ENCODE measurements at regions not wholly inside any gene's neighbourhood (a gene's known extent, or its start where the extent isn't known, plus 50 kb on each side); places are given as distances from the start of the nearest gene placed in this dataset.

DNA sequence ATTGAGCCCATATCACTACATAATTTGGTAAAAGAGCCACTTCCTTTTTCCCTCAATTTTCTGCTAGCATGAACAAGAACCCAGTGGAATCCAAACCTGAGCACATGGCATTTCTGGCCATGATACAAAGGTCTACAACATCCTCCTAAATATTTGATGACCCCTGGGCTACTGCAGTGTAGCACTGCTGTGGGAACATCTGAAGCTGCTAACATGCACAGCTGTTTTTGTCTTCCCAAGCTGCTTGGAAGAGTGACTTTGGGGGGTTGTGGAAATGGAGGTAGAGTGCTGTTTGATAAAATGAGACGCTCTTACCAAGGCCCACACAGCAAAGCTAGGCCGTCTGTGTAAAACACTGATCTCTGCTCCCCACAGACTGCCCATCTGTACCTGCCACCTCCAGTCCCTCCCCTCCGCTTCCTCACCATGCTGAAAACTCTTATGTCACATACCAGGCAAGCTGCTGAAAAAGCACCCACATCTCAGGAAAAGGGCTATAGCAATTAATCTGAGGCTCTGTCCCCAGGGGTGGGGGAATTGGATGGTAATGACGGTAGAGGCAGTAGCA, 197.2 kb upstream of the HNRNPA3 start:
- Histone ChIP-seq H3K9me2 (ENCODE audit: insufficient read depth, low read length) (no peaks in the 10 kb centered on the region; the same call in 1 of the 2 replicates), H3K79me2 (ENCODE audit: insufficient read depth, low read depth, low read length) (no peaks in the 10 kb centered on the region), H3K4me1 (ENCODE audit: insufficient read depth, low read length, poor library complexity, severe bottlenecking) (no peaks in the 10 kb centered on the region), H3K4me3 (ENCODE audit: low read depth, low read length, poor library complexity, severe bottlenecking) (no peak overlapping the region), H3K36me3 (ENCODE audit: insufficient read depth, low read length) (no peaks in the 10 kb centered on the region), H3K4me2 (ENCODE audit: low read length) (no peak overlapping the region), H2AFZ (ENCODE audit: low read length) (no peak overlapping the region), H3K9me3 (ENCODE audit: low read length) (no peaks in the 10 kb centered on the region), H4K20me1 (ENCODE audit: insufficient read depth, low read length) (no peaks in the 10 kb centered on the region), H3K27ac (ENCODE audit: low read depth, low read length, poor library complexity, severe bottlenecking) (no peak overlapping the region)
- intact Hi-C loops (cut with micrococcal nuclease; ENCODE audit: unreplicated experiment) = no loop called here
- ChIA-PET POLR2A (interaction anchor here (0.7 to 0.9 kb wide), 2 partner anchors 9 to 115 kb away, joined by 3 read pairs; no protein-coding TSS in a partner anchor), CTCF (ENCODE audit: unreplicated experiment) (no interaction called here)
- no peak for DNase-seq (ENCODE audit: low spot score)
- TF ChIP-seq EZH2phosphoT487 (IDR thresholded peaks at IDR 0.05; ENCODE audit: borderline replicate concordance, low read depth, low read length) = no peak
- TF ChIP-seq, protein P1, sequence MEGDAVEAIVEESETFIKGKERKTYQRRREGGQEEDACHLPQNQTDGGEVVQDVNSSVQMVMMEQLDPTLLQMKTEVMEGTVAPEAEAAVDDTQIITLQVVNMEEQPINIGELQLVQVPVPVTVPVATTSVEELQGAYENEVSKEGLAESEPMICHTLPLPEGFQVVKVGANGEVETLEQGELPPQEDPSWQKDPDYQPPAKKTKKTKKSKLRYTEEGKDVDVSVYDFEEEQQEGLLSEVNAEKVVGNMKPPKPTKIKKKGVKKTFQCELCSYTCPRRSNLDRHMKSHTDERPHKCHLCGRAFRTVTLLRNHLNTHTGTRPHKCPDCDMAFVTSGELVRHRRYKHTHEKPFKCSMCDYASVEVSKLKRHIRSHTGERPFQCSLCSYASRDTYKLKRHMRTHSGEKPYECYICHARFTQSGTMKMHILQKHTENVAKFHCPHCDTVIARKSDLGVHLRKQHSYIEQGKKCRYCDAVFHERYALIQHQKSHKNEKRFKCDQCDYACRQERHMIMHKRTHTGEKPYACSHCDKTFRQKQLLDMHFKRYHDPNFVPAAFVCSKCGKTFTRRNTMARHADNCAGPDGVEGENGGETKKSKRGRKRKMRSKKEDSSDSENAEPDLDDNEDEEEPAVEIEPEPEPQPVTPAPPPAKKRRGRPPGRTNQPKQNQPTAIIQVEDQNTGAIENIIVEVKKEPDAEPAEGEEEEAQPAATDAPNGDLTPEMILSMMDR (conservative IDR thresholded peaks at IDR 0.05; ENCODE audit: low read length) = no peak
- no TSS peak for BruUV-seq (replicated peaks)

DNA sequence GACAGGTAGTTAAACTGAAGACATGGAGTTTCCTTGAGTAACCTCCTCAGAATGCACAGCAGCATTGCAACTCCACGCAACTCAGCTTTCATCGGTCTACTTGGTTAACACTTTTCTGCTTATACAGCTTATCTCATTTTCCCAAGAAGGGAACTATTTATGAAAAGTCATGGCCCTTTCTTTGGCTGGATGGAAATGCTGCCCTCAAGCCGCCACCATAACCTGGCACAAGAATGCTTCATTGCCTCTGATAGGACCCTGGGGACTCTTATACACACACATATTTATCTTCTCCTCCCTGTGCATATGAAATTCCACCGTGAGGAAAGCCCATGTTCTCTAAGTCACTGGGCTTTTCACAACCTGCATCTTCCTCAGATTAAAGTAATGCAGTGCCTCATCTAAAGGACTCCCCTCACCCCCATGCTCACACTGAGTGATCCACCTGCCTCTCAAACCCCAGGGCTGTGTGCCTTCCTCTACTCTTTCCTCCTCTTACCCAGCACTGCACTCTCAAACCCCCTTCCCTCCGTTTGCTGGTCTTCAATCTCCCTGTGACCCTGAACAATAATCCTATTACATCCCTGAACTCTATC, 192.0 kb upstream of the HNRNPA3 start:
- intact Hi-C loops (cut with micrococcal nuclease; ENCODE audit: unreplicated experiment) = no loop called here
- H3K4me3 ChIP-seq (ENCODE audit: low read depth, low read length, poor library complexity, severe bottlenecking) = no peak overlapping the region
- TF ChIP-seq, protein P1 (conservative IDR thresholded peaks at IDR 0.05; ENCODE audit: low read length) = no peak
- TF ChIP-seq EZH2phosphoT487 (IDR thresholded peaks at IDR 0.05; ENCODE audit: borderline replicate concordance, low read depth, low read length) = no peak
- no peaks in the 10 kb centered on the region for H4K20me1 ChIP-seq (ENCODE audit: insufficient read depth, low read length)
- BruUV-seq (replicated peaks) = no TSS peak
- POLR2A ChIA-PET = no interaction called here
- no peak overlapping the region for H3K27ac ChIP-seq (ENCODE audit: low read depth, low read length, poor library complexity, severe bottlenecking)
- no peak for DNase-seq (ENCODE audit: low spot score)
- H3K9me3 ChIP-seq (ENCODE audit: low read length) = no peaks in the 10 kb centered on the region
- no peak overlapping the region for H3K4me2 ChIP-seq (ENCODE audit: low read length)
- H3K9me2 ChIP-seq (ENCODE audit: insufficient read depth, low read length) = no peaks in the 10 kb centered on the region
- H3K36me3 ChIP-seq (ENCODE audit: insufficient read depth, low read length) = no peaks in the 10 kb centered on the region
- H3K79me2 ChIP-seq (ENCODE audit: insufficient read depth, low read depth, low read length) = no peaks in the 10 kb centered on the region
- H2AFZ ChIP-seq (ENCODE audit: low read length) = no peak overlapping the region
- H3K4me1 ChIP-seq (ENCODE audit: insufficient read depth, low read length, poor library complexity, severe bottlenecking) = no peaks in the 10 kb centered on the region
- CTCF ChIA-PET (ENCODE audit: unreplicated experiment) = no interaction called here

DNA sequence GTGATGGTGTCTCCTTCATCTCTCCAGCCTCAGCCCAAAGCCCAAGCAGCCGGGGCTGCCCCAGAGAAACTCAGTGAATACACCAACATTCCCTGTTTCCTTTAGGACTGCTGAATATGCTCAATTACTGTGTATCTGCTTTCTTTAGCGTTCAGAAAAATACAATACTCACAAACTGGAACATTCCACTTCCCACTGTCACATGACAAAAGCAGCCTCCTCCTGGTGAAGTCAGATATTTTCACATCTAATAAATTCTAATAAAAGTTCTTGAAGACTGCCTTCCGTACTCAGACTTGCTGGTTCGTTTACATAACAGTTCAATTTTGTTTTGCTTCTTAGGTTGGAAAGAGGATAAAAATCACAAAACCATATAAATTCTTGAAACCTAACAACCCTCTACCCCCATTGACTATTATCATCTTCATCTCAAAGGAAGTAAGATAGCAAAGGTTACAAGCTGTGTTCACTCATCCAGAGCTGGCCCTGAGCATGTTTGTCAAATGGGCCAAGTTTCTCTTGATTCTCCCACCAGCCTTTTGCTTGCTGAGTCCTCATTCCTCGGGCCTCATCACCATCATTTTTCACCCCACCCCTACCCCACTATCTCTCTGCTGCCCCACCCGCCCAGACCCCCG, 190.8 kb upstream of the HNRNPA3 start:
- intact Hi-C loops (cut with micrococcal nuclease; ENCODE audit: unreplicated experiment) = no loop called here

More for the DNA sequence above, 190.8 kb upstream of the HNRNPA3 start:
- DNase-seq (ENCODE audit: low spot score) = no peak
- no peak for TF ChIP-seq EZH2phosphoT487 (IDR thresholded peaks at IDR 0.05; ENCODE audit: borderline replicate concordance, low read depth, low read length)
- TF ChIP-seq, protein P1 (conservative IDR thresholded peaks at IDR 0.05; ENCODE audit: low read length) = no peak
- BruUV-seq (replicated peaks) = no TSS peak
- Histone ChIP-seq H3K27ac (ENCODE audit: low read depth, low read length, poor library complexity, severe bottlenecking) (no peak overlapping the region), H3K4me2 (ENCODE audit: low read length) (no peak overlapping the region), H3K4me1 (ENCODE audit: insufficient read depth, low read length, poor library complexity, severe bottlenecking) (no peaks in the 10 kb centered on the region), H3K36me3 (ENCODE audit: insufficient read depth, low read length) (no peaks in the 10 kb centered on the region), H3K9me2 (ENCODE audit: insufficient read depth, low read length) (no peaks in the 10 kb centered on the region), H3K4me3 (ENCODE audit: low read depth, low read length, poor library complexity, severe bottlenecking) (no peak overlapping the region), H4K20me1 (ENCODE audit: insufficient read depth, low read length) (no peaks in the 10 kb centered on the region), H3K79me2 (ENCODE audit: insufficient read depth, low read depth, low read length) (no peaks in the 10 kb centered on the region), H3K9me3 (ENCODE audit: low read length) (no peaks in the 10 kb centered on the region), H2AFZ (ENCODE audit: low read length) (no peak overlapping the region)
- ChIA-PET POLR2A (no interaction called here), CTCF (ENCODE audit: unreplicated experiment) (no interaction called here)
